ENCODE measurements at regions not wholly inside any gene's neighbourhood (a gene's known extent, or its start where the extent isn't known, plus 50 kb on each side); places are given as distances from the start of the nearest gene placed in this dataset.
A peak's percentile ranks its signal among the peaks of the same experiment; 100 is the strongest.

- DNase-seq, result no peak
These were observed 245.5 kb upstream of the NRP1 start for GRCh38 chr10:33579996-33580395.

GRCh38 chr10:33573606-33574005 is 239.1 kb upstream of the NRP1 start:
- no peak for DNase-seq

- peak; percentile 33 for DNase-seq
These were observed 237.1 kb upstream of the NRP1 start for GRCh38 chr10:33571616-33572015.

- DNase-seq, result no peak
These were observed 236.0 kb upstream of the NRP1 start for GRCh38 chr10:33570495-33570894.

GRCh38 chr10:33569702-33570101 is 235.2 kb upstream of the NRP1 start:
- no peak for DNase-seq

- DNase-seq, result no peak
These were observed 232.0 kb upstream of the NRP1 start for GRCh38 chr10:33566426-33566825.

- no peak for DNase-seq
These were observed 231.5 kb upstream of the NRP1 start for GRCh38 chr10:33566001-33566400.

GRCh38 chr10:33565231-33565630 is 230.8 kb upstream of the NRP1 start:
- DNase-seq, result no peak

- peak; percentile 68 for DNase-seq
These were observed 224.6 kb upstream of the NRP1 start for GRCh38 chr10:33559105-33559504.

- no peak for DNase-seq
These were observed 222.8 kb upstream of the NRP1 start for GRCh38 chr10:33557313-33557712.

- no peak for DNase-seq
These were observed 222.2 kb upstream of the NRP1 start for GRCh38 chr10:33556620-33557019.

- no peak for DNase-seq
These were observed 221.6 kb upstream of the NRP1 start for GRCh38 chr10:33556103-33556502.

GRCh38 chr10:33553748-33554571 is 219.5 kb upstream of the NRP1 start:
- no peak for DNase-seq

- no peak for DNase-seq
These were observed 217.8 kb upstream of the NRP1 start for GRCh38 chr10:33552290-33552689.

GRCh38 chr10:33550811-33551210 is 216.3 kb upstream of the NRP1 start:
- no peak for DNase-seq

GRCh38 chr10:33547976-33548375 is 213.5 kb upstream of the NRP1 start:
- no peak for DNase-seq

- DNase-seq, result no peak
These were observed 211.6 kb upstream of the NRP1 start for GRCh38 chr10:33546031-33546430.

GRCh38 chr10:33542752-33543505 is 208.5 kb upstream of the NRP1 start:
- peak; percentile 73 for DNase-seq

GRCh38 chr10:33539116-33539515 is 204.6 kb upstream of the NRP1 start:
- no peak for DNase-seq

- DNase-seq, result peak; percentile 9
These were observed 202.6 kb upstream of the NRP1 start for GRCh38 chr10:33537066-33537465.

GRCh38 chr10:33536508-33536907 is 202.0 kb upstream of the NRP1 start:
- no peak for DNase-seq

GRCh38 chr10:33535866-33536265 is 201.4 kb upstream of the NRP1 start:
- DNase-seq, result no peak

GRCh38 chr10:33534416-33534815 is 199.9 kb upstream of the NRP1 start:
- no peak for DNase-seq

- DNase-seq, result no peak
These were observed 199.1 kb upstream of the NRP1 start for GRCh38 chr10:33533612-33534011.

Data from EL (cell line).